ENCODE measurements at regions not wholly inside any gene's neighbourhood (a gene's known extent, or its start where the extent isn't known, plus 50 kb on each side); places are given as distances from the start of the nearest gene placed in this dataset.

DNA sequence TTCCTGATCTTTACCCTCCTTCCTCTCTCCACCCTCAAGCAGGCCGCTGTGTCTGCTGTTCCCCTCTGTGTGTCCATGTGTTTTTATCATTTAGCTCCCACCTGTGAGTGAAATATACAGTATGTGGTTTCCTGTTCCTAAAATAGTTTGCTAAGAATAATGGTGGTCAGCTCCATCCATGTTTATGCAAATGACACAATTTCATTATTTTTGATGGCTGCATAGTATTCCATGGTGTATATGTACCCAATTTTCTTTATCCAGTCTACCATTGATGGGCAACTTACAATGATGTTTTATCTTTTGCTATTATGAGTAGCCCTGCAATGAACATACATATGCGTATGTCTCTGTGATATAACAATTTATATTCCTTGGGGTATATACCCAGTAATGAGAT, 133.4 kb upstream of the RGS18 start:
- DNase-seq: no peak

- no peak for DNase-seq
Observed at GRCh38 chr1:192038567-192038966, 119.7 kb upstream of the RGS18 start.

DNA sequence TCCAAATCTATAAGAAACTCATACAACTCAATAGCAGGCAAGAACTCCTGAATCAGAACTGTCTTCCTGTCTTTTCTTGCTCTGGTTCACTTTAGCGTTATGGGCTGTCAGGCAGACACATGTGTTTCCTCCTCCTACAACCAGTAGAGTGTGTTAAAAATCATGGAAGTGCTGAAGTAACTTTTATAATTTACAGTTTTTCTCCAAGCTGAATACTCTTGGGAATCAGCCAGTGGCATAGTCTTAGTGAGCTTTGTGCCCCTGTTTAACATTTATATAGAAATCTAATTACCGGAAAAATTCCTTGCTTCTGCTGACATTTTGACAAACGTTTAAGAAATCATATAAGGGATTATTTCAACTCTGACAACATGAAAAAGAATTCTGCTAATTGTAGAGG, 113.1 kb upstream of the RGS18 start:
- DNase-seq: no peak

DNA sequence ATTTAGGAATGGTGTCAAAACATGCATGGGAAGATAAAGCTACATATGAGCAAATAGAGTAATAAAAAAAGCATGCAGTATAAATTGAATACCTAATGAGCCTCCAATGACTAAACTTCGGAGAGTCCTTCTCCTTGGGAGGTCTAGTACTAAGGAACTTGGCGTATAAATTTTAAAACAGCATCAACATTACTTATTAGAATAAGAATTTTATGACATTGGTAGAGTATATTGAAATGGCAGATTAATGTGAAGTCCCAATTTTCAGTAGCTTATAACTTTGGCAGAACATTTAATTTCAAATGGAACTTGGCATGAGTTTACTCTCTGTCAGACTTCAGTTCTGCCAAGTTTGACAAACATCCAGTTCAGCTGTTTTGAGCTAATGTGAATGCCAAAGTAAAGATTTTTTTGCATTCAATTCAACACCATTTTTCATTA, 104.7 kb upstream of the RGS18 start:
- no peak for DNase-seq

GRCh38 chr1:192057766-192058165, 100.5 kb upstream of the RGS18 start:
- no peak for DNase-seq

GRCh38 chr1:192059407-192059806, 98.9 kb upstream of the RGS18 start:
- no peak for DNase-seq

- DNase-seq: no peak
Observed at GRCh38 chr1:192061556-192061955, 96.7 kb upstream of the RGS18 start.

GRCh38 chr1:192065087-192065486, 93.2 kb upstream of the RGS18 start:
- DNase-seq: no peak

GRCh38 chr1:192066202-192066601, 92.1 kb upstream of the RGS18 start:
- DNase-seq: no peak

DNA sequence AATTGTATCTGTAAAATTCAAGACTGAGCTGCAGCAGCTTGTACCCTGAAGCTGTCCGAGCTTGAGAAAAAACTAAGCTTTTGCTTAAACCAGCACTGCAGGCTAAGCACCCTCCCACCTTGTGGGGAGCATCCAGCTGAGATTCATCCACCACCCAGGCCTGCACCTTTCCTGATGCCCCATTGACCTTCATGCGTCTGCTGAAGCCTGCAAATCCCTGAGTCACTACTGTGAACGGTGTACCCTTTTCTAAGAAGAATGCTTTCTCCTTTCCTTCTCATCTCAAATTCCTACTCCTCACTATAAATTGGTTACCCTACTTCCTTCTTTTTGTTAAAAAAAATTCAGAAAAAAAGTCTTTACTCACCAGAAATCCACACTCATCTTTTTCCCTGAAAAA, 90.9 kb upstream of the RGS18 start:
- no peak for DNase-seq

- no peak for DNase-seq
Observed at GRCh38 chr1:192070213-192070612, 88.0 kb upstream of the RGS18 start.

DNA sequence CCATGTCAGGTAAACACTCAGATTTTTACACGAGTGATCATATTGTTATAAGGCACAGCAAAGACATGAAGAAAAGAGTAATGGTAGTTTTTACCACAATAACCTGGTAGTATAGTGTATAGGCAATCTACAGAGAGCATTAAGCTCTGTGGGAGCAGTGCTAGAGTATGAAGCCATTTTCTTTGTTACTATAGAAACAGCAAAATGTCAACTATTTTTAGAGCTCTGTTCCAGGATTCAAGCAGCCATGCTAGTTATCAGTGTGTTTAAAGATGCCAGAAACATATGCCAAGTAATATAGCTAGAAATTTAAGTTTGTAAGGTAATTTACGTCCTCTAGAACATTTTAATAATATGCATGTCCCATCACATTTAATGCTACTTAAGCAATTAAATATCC, 77.6 kb upstream of the RGS18 start:
- no peak for DNase-seq

DNA sequence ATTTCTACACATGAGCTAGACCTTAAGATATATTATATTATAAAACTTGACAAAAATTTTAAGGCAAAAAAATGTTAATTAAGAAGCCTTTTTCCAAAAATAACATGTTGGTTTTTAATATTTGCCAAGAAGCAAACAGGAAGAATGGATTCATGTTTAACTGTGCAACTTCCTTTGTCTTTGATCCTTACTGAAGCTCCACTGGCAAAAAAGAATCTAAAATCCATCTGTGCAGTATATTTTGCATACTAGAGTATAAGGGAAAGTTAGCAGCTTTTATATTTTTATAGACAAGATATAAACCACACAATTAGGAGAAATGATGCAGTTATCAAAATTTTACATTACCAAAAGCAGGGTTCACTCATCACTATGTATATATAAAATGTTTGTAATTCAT, 76.9 kb upstream of the RGS18 start:
- DNase-seq: no peak

GRCh38 chr1:192086644-192087043, 71.6 kb upstream of the RGS18 start:
- no peak for DNase-seq

DNA sequence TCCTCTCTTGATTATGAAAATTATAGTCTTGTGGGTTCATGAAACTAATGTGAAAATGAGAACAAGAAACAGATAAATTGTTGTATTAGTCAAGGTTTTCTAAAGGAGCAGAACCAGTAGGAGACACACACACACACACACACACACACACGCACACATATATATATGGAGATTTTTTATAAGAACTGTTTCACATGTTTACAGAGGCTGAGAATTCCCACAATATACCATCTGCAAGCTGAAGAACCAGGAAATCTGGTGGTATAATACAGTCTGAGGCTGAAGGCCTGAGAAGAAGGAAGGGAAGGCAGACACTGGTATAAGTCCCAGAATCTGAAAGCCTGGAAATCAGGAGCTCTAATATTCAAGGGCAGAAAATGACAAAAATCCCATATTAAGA, 70.9 kb upstream of the RGS18 start:
- no peak for DNase-seq

DNA sequence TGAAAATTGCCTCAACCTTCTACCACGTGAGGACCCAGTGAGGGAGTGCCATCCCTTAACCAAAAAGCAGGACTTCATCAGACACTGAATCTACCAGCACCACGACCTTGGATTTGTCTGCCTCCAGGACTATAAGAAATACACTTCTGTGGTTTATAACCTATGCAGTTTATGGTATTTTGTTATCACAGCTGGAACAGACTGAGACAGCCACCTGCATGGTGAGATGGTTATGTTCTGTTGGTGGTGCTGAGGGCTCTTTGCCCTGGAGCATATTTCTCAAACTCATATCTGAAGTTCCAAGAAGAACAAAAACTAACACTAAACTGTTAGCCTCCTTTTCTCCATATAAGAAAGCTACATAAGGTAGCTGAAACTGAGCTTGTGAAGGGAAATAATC, 69.8 kb upstream of the RGS18 start:
- no peak for DNase-seq

DNA sequence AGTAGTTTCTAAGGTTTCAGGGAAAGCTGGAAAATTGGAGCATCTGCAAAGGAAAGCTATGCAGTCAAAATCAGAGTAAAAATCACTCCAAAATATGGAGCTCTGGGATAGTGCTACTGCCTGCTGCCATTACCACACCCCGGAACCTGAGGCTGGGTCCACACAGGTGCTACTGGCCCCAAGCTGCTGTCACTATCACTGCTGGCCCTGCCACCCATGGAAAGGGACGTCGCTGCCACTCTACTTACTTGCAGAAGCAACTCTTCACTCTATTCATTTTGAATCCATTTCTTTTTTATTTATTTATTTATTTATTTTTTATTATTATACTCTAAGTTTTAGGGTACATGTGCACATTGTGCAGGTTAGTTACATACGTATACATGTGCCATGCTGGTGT, 60.3 kb upstream of the RGS18 start:
- DNase-seq: no peak

DNA sequence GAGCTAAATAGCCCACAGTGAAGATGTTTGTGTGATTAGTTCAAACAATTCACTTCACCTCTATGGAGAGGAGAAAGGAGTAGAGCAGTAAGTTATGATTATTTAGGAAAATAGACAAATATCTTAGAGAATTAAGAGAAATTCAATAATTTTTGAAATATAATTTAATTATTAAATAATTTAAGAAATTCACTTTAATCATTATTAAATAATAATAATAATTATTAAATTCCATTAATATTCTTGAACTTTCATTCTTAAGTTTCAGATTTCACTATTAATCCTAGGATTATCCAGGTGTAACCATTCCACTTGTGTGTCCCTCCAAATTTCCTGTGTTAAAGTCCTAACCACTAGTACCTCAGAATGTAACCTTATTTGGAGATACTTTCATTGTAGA, 58.9 kb upstream of the RGS18 start:
- DNase-seq: no peak

- no peak for DNase-seq
Observed at GRCh38 chr1:192100686-192101468, 57.4 kb upstream of the RGS18 start.

GRCh38 chr1:192104128-192104527, 54.1 kb upstream of the RGS18 start:
- no peak for DNase-seq

DNA sequence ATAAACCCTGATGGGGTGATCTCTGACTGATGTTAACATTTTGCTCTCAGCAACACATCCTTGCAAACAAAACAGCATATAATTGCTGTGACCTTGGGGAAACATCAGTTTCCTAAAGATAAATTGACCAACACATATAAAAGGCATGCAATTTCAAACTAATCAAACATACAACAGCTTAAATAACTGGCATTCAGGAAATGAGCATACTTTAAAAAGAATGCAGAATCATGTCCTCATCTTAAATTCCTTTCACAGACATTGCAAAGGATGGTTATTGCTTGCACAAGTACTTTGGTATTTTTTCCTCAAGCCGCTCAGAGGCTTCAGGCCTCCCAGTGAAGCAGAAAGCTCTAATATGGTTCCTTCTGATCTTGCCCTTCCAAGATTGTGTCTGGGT, 53.4 kb upstream of the RGS18 start:
- no peak for DNase-seq

DNA sequence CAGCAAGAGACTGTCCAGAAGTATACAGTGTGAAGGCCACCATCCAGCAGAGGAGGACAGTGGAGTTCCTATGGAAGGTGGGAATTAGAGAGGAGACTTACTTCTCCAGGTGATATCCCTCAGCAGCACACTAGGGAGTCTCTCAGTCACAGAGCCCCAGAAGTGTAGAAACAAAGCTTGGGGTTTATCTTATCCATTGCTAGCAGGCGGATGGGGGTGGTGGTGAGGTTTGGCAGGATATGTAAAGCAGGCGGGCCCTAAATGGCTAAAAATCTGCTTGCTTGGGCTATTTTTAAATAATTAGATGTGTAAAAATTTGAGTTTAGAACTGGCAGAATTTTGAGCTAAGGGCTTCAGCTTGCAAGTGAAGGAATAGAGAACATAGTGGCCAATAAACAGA, 50.1 kb upstream of the RGS18 start:
- no peak for DNase-seq
